IMR-90 (cell line): ENCODE measurements at regions not wholly inside any gene's neighbourhood (a gene's known extent, or its start where the extent isn't known, plus 50 kb on each side); places are given as distances from the start of the nearest gene placed in this dataset.
A peak's percentile ranks its signal among the peaks of the same experiment; 100 is the strongest.

Experiments
- ATAC-seq: fragments of 200-7000 bp; cut with Tn5 transposase; 2 replicates; pipeline ENCODE4 v1.9.1; 2020; ENCODE audit warnings: low read depth, mild to moderate bottlenecking, moderate library complexity
- BruUV-seq: library from RNA; stranded (reverse); fragments of 400-500 nt; replicated peaks from 2 replicates; lab custom pipeline; 2021; lab: Mats Ljungman, UMichigan
- CTCF ChIA-PET: fragments of 300-600 bp; formaldehyde crosslinking; extraction: SDS; loops from one replicate; lab custom pipeline; 2021; ENCODE audit warnings: antibody characterized with exemption; lab: Yijun Ruan, JAX
- POLR2A ChIA-PET: fragments of 300-600 bp; sonication (Branson Sonifier 250); formaldehyde crosslinking; loops from one replicate; lab custom pipeline; 2022; ENCODE audit warnings: antibody characterized with exemption; ENCODE audit not compliant: unreplicated experiment; lab: Charles Lee
- DNase-seq: peaks from one replicate; pipeline ENCODE4 v3.0.0; 2013
- H2AFZ ChIP-seq: replicated peaks from 2 replicates; pipeline ENCODE3; 2013; ENCODE audit warnings: low read length, mild to moderate bottlenecking; ENCODE audit not compliant: poor library complexity
- H2AK5ac ChIP-seq: 2 replicates; pipeline ENCODE4 v1.6.1; 2013; ENCODE audit warnings: low read depth, low read length, inconsistent platforms
- H2AK9ac ChIP-seq: replicated peaks from 2 replicates; pipeline ENCODE3; 2013; ENCODE audit warnings: mild to moderate bottlenecking, low read depth, low read length, moderate library complexity; ENCODE audit not compliant: poor library complexity
- H2BK120ac ChIP-seq: 2 replicates; pipeline ENCODE4 v1.6.1; 2013; ENCODE audit warnings: low read depth, low read length, inconsistent platforms
- H2BK15ac ChIP-seq: 3 replicates; pipeline ENCODE4 v1.6.1; 2013; ENCODE audit warnings: low read depth, low read length, inconsistent platforms
- H2BK20ac ChIP-seq: 2 replicates; pipeline ENCODE4 v1.6.1; 2013; ENCODE audit warnings: low read depth, mild to moderate bottlenecking, inconsistent platforms, low read length, moderate library complexity
- H2BK5ac ChIP-seq: 2 replicates; pipeline ENCODE4 v1.6.1; 2013; ENCODE audit warnings: mild to moderate bottlenecking, low read depth, low read length, inconsistent platforms; ENCODE audit not compliant: poor library complexity, severe bottlenecking
- H3K14ac ChIP-seq: replicated peaks from 2 replicates; pipeline ENCODE4 v1.6.1; 2013; ENCODE audit warnings: low read depth, low read length, inconsistent platforms
- H3K18ac ChIP-seq: 2 replicates; pipeline ENCODE4 v1.6.1; 2013; ENCODE audit warnings: low read depth, low read length, control low read depth
- H3K23ac ChIP-seq: 2 replicates; pipeline ENCODE4 v1.6.1; 2013; ENCODE audit warnings: low read depth, low read length, inconsistent platforms
- H3K27ac ChIP-seq: 2 replicates; pipeline ENCODE4 v1.5.1; 2013; ENCODE audit warnings: mild to moderate bottlenecking, control low read depth, low read length; ENCODE audit not compliant: insufficient read depth
- H3K27me3 ChIP-seq: 2 replicates; pipeline ENCODE4 v1.6.1; 2013; ENCODE audit warnings: low read length; ENCODE audit not compliant: control insufficient read depth, insufficient read depth
- H3K36me3 ChIP-seq: 2 replicates; pipeline ENCODE4 v1.6.1; 2013; ENCODE audit warnings: low read length, mixed read lengths; ENCODE audit not compliant: control insufficient read depth, insufficient read depth
- H3K4ac ChIP-seq: 2 replicates; pipeline ENCODE4 v1.6.1; 2013; ENCODE audit warnings: low read depth, low read length, inconsistent platforms
- H3K4me1 ChIP-seq: 2 replicates; pipeline ENCODE4 v1.6.1; 2013; ENCODE audit warnings: low read length, mixed read lengths; ENCODE audit not compliant: control insufficient read depth, insufficient read depth
- H3K4me2 ChIP-seq: 2 replicates; pipeline ENCODE4 v1.6.1; 2013; ENCODE audit warnings: low read depth, mild to moderate bottlenecking, control low read depth, low read length, moderate library complexity
- H3K4me3 ChIP-seq: 2 replicates; pipeline ENCODE4 v1.5.1; 2013; ENCODE audit warnings: low read depth, mild to moderate bottlenecking, control low read depth, low read length, moderate library complexity; ENCODE audit not compliant: insufficient read depth
- H3K56ac ChIP-seq: 2 replicates; pipeline ENCODE4 v1.6.1; 2013; ENCODE audit warnings: low read length, inconsistent platforms; ENCODE audit not compliant: insufficient read depth; ENCODE audit errors: extremely low read depth
- H3K79me1 ChIP-seq, 2 experiments: 2 replicates each; pipeline ENCODE4 v1.6.1; 2013; ENCODE audit warnings: low read length in 2 of 2, inconsistent platforms in 1 of 2, low read depth in 1 of 2
- H3K9ac ChIP-seq: 2 replicates; pipeline ENCODE4 v1.6.1; 2013; ENCODE audit warnings: low read depth, low read length, control low read depth
- H3K9me1 ChIP-seq: 2 replicates; pipeline ENCODE4 v1.6.1; 2013; ENCODE audit warnings: low read length, inconsistent platforms; ENCODE audit not compliant: insufficient read depth
- H3K9me3 ChIP-seq: 2 replicates; pipeline ENCODE4 v1.6.1; 2013; ENCODE audit warnings: low read length; ENCODE audit not compliant: control insufficient read depth, insufficient read depth
- H4K20me1 ChIP-seq: 2 replicates; pipeline ENCODE4 v1.6.1; 2013; ENCODE audit warnings: low read length, inconsistent platforms; ENCODE audit not compliant: insufficient read depth
- H4K5ac ChIP-seq: 2 replicates; pipeline ENCODE4 v1.6.1; 2013; ENCODE audit warnings: mild to moderate bottlenecking, low read depth, low read length, control low read depth
- H4K8ac ChIP-seq, 2 experiments: 2 replicates each; pipeline ENCODE4 v1.6.1; 2013; ENCODE audit warnings: low read depth in 2 of 2, low read length in 2 of 2, control low read depth in 1 of 2, inconsistent platforms in 1 of 2
- H4K91ac ChIP-seq: 2 replicates; pipeline ENCODE4 v1.6.1; 2013; ENCODE audit warnings: low read depth, low read length, inconsistent platforms; ENCODE audit not compliant: insufficient read depth
- BHLHE40 ChIP-seq: fragments of 150-350 bp; IDR thresholded peaks from 2 replicates; pipeline ENCODE4 v1.6.1; 2016; ENCODE audit warnings: mild to moderate bottlenecking, low read depth, low read length
- CHD1 ChIP-seq: IDR thresholded peaks from 2 replicates; pipeline ENCODE4 v1.6.1; 2012; ENCODE audit warnings: low read depth, low read length, improper control_type of control experiment
- CTCF ChIP-seq: conservative IDR thresholded peaks from 2 replicates; pipeline ENCODE4 v1.5.1; 2012; ENCODE audit warnings: mild to moderate bottlenecking, low read depth, low read length, improper control_type of control experiment
- ELK1 ChIP-seq: fragments of 150-350 bp; IDR thresholded peaks from 2 replicates; pipeline ENCODE4 v1.6.1; 2016; ENCODE audit warnings: low read depth, mild to moderate bottlenecking, low read length, moderate library complexity, borderline replicate concordance
- FOS ChIP-seq: fragments of 150-350 bp; IDR thresholded peaks from 2 replicates; pipeline ENCODE4 v1.6.1; 2016; ENCODE audit warnings: low read depth, low read length
- MAFK ChIP-seq: IDR thresholded peaks from 2 replicates; pipeline ENCODE4 v1.6.1; 2012; ENCODE audit warnings: low read depth, low read length, improper control_type of control experiment
- MAZ ChIP-seq: IDR thresholded peaks from 2 replicates; pipeline ENCODE4 v1.6.1; 2012; ENCODE audit warnings: low read depth, mild to moderate bottlenecking, low read length, improper control_type of control experiment, moderate library complexity, borderline replicate concordance
- NFE2L2 ChIP-seq: fragments of 150-350 bp; IDR thresholded peaks from 2 replicates; pipeline ENCODE4 v1.6.1; 2016; ENCODE audit warnings: low read depth, mild to moderate bottlenecking, low read length
- POLR2A ChIP-seq: IDR thresholded peaks from 2 replicates; pipeline ENCODE4 v1.6.1; 2012; ENCODE audit warnings: mild to moderate bottlenecking, low read depth, low read length
- RCOR1 ChIP-seq: IDR thresholded peaks from 2 replicates; pipeline ENCODE4 v1.6.1; 2012; ENCODE audit warnings: mild to moderate bottlenecking, low read length, improper control_type of control experiment; ENCODE audit not compliant: insufficient replicate concordance
- USF2 ChIP-seq: fragments of 150-350 bp; IDR thresholded peaks from 2 replicates; pipeline ENCODE4 v1.6.1; 2017; ENCODE audit warnings: mild to moderate bottlenecking, antibody characterized with exemption, low read length, low read depth
- WGBS, 2 experiments: methylation state at CpG; one replicate each; pipeline versions ENCODE4 v1.1.5 to v1.1.7; 2013; ENCODE audit warnings: missing lambda C conversion rate in 2 of 2; ENCODE audit not compliant: insufficient read length in 1 of 2; ENCODE audit errors: extremely low coverage in 2 of 2; 5-methylcytosine and 5-hydroxymethylcytosine counted together
- dilution Hi-C: fragments of 300-500 bp; cut with HindIII; formaldehyde crosslinking; loops from one replicate; pipeline ENCODE4 v1.14.3; 2018; ENCODE audit warnings: low sequenced_read_pairs; ENCODE audit not compliant: unreplicated experiment
- in situ Hi-C: fragments of 300-500 bp; cut with MboI; formaldehyde crosslinking; loops from 3 replicates; pipeline ENCODE4 v1.14.3; 2019; ENCODE audit warnings: low sequenced_read_pairs, inconsistent platforms, mixed read lengths
- intact Hi-C: fragments of 100-400 bp; cut with micrococcal nuclease; formaldehyde crosslinking; loops from 2 replicates; pipeline ENCODE4 v1.10.0; 2022

- H3K23ac ChIP-seq = no peak overlapping the region
- POLR2A ChIA-PET = no interaction called here
- no peak overlapping the region for H2AFZ ChIP-seq
- no peaks in the 10 kb centered on the region for H3K27me3 ChIP-seq
- no peak for TF ChIP-seq BHLHE40
- TF ChIP-seq POLR2A = no peak
- TF ChIP-seq ELK1 = no peak
- TF ChIP-seq CHD1 = no peak
- TF ChIP-seq FOS = no peak
- no peak for TF ChIP-seq CTCF
- no peak for TF ChIP-seq NFE2L2
- no peak for TF ChIP-seq MAZ
- TF ChIP-seq USF2 = no peak
- TF ChIP-seq RCOR1 = no peak
- no peak for TF ChIP-seq MAFK
- in situ Hi-C loops = no loop called here
- no peak overlapping the region for H3K18ac ChIP-seq
- no peak overlapping the region for H2AK5ac ChIP-seq
- H4K20me1 ChIP-seq = no peaks in the 10 kb centered on the region
- no peaks in the 10 kb centered on the region for H3K9me3 ChIP-seq
- H4K8ac ChIP-seq = no peak overlapping the region
- H4K5ac ChIP-seq = no peak overlapping the region
- H3K9me1 ChIP-seq = 0 out of 2 replicates have a peak, but pooled peaks cover 4% of the 10 kb centered on the region
- H3K4me2 ChIP-seq = no peak overlapping the region
- dilution Hi-C loops = no loop called here
- no peak overlapping the region for H3K9ac ChIP-seq
- H2BK15ac ChIP-seq = no peak overlapping the region
- 55% methylated on average over 9 of the region's 12 CpGs; no CpG with 5 or more reads in 1 of the 2 experiments for WGBS, 2 experiments
- H3K4me1 ChIP-seq = peaks cover 8% of the 10 kb centered on the region; the same call in 1 of the 2 replicates
- ATAC-seq = no peak
- H3K79me1 ChIP-seq = no peaks in the 10 kb centered on the region
- no peak overlapping the region for H3K4ac ChIP-seq
- no peak overlapping the region for H2AK9ac ChIP-seq
- H2BK5ac ChIP-seq = no peak overlapping the region
- 0 out of 2 replicates have a peak overlapping the region, but pooled peaks have one; percentile 5 for H2BK20ac ChIP-seq
- intact Hi-C loops = no loop called here
- no peaks in the 10 kb centered on the region for H3K36me3 ChIP-seq
- H3K56ac ChIP-seq = no peak overlapping the region
- no peak overlapping the region for H2BK120ac ChIP-seq
- CTCF ChIA-PET = no interaction called here
- H3K4me3 ChIP-seq = no peak overlapping the region
- H4K91ac ChIP-seq = no peak overlapping the region
- H3K14ac ChIP-seq = no peak overlapping the region
- no peak for DNase-seq
- H3K27ac ChIP-seq = no peak overlapping the region
- no TSS peak for BruUV-seq
Measured at GRCh38 chr2:220748875-220749479, 823.1 kb downstream of the EPHA4 start.
